GM21423 (cell line): ENCODE measurements at regions not wholly inside any gene's neighbourhood (a gene's known extent, or its start where the extent isn't known, plus 50 kb on each side); places are given as distances from the start of the nearest gene placed in this dataset.
"Not testable (repeated sequence)": the region's sequence is repeated elsewhere in the genome, so short reads cannot be mapped to it uniquely, and the experiment has no call there.

Experiments
- ATAC-seq: cut with Tn5 transposase; IDR thresholded peaks from one replicate; pipeline ENCODE4 v1.9.1; 2021; ENCODE audit warnings: mild to moderate bottlenecking, moderate library complexity; ENCODE audit not compliant: unreplicated experiment

DNA sequence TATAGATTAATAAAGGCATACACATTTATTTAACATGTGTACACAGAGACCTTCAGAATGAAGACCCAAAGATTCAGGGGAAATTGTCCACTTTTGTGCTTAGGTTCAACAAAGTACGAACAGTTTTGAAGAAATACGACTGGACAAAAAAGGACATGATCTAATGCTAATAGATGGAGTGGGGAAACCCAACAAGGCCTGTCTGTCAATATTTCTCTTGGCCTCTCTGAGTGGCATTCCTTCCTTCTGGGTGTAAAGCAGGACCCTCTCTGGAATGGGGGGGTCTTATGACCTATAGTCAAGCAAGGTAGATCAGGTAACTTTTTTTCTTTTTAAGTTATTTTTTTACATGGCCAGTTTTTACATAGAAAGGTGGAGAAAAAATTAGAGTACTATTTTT lies 222.3 kb upstream of the IGFBP3 start:
- no peak for ATAC-seq

DNA sequence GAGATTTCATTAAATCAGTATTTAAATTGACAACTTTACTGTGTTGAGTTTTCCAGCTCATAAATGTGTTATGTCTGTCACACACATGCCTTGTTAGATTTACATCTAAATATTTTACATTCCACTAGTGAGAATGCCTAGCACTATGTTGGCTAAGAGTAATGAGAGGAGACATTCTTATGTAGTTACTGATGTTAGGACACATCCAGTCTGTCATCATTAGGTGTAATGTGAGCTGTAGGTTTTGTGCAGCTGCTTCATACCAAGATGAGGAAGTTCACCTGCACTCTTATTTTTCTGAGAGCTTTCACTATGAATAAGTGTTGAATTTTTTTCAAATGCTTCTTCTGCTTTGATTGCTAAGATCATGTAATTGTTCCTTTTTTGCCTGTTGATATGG lies 218.0 kb upstream of the IGFBP3 start:
- ATAC-seq = no peak

DNA sequence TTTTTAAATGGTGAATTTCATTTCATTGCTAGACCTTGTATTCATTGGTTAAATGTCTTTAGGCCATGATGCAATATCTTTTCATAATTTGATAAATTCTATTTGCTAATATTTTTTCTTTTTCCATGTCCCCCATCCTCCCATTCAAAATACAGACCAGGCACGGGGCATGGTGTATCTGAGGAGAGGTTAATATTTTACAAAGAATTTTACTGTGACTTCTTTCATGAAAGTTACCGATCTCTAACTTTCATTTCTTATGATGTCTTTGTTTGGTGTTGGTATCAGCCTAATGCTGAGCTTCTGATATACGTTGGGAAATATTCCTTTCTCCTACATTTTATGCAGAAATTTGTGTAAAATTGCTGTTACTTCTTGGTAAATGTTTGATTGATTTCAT lies 216.7 kb upstream of the IGFBP3 start:
- no peak for ATAC-seq

DNA sequence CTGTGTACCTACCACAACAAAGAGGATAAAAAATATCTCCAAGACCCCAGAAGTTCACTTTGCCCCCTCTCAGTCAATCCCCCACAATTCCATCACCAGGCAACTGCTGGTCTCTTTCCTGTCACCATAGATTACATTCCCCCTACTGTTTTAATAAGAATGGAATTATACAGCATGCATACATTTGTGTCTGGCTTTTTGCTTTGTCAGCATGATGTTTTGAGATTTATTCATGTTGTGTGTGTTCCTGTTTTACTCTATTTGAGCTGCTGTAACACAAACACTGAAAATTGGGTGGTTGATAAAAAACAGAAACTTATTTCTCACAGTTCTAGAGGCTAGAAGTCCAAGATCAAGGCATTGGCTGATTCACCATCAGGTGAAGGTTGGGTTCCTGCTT lies 214.5 kb upstream of the IGFBP3 start:
- no peak for ATAC-seq

DNA sequence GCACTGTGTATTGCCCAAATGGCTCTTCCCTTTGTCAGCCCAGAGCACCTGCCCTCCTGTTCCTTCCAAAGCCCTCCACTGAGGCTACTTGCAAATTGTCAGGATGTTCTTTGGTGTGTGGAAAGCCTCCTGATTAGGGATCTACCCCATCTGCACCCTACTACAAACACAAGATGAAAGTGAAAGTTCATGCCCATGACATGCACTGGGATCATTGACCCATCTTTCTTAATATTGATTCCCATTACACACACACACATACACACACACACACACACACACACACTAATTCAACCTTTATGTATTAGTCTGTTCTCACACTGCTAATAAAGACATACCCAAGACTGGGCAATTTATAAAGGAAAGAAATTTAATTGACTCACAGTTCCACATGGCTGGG lies 213.7 kb upstream of the IGFBP3 start:
- ATAC-seq = no peak

DNA sequence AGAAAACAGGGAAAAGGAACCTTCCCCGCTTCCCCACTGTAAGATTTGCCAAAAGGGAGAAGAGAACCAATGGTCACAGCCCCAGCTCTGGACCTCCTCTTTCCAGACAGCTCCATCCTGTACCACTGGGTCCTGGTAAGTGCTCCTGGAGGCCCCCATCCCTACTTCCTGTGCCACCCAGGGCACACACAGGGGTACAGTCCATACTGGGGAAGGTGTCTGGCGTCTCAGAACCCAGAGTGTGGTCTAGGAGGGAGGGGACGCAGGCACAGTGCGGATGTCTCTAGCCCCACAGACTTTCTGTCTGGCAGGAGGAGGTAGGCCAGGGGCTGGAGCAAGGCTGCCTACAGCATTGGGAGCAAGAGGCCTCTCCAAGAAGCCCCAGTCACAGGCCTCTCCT lies 213.3 kb upstream of the IGFBP3 start:
- ATAC-seq = no peak

DNA sequence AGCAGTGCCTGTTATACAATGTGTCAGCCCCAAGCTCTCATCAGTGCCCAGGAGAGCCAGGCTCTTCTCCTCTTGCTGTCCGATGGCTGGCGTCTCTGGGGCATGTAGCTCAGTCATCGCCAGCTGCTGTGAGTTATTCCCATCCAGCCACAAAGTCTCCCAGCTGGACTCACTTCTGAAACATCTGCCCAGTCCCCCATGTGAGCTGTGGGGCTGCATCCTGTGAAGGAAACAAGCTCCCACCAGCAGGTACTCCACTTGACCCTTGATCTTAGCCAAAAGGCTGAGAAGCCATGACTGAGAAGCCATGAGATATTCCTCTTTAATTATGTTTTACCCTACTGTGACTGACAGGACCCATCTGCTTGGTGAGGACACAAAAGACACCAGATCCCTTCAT lies 212.7 kb upstream of the IGFBP3 start:
- ATAC-seq = no peak

DNA sequence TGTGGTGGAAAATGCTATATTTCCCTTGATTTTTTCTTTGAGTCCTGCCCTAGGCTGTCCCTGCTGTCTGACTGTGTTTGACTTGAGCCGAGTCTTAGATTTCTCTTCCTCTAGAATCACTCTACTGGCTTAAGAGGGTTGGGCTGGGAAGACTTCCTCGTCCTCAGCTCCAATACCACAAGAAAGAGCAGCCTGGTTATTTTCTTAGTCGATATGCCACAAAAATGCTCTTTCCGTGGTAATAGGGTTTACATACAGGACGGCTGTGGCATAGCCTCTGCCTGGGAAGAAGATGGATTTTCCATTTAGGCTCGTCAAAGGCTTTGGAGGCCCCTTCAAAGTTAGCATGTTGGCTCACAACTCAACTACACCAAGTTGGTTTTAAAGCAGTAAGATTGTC lies 212.0 kb upstream of the IGFBP3 start:
- no peak for ATAC-seq

DNA sequence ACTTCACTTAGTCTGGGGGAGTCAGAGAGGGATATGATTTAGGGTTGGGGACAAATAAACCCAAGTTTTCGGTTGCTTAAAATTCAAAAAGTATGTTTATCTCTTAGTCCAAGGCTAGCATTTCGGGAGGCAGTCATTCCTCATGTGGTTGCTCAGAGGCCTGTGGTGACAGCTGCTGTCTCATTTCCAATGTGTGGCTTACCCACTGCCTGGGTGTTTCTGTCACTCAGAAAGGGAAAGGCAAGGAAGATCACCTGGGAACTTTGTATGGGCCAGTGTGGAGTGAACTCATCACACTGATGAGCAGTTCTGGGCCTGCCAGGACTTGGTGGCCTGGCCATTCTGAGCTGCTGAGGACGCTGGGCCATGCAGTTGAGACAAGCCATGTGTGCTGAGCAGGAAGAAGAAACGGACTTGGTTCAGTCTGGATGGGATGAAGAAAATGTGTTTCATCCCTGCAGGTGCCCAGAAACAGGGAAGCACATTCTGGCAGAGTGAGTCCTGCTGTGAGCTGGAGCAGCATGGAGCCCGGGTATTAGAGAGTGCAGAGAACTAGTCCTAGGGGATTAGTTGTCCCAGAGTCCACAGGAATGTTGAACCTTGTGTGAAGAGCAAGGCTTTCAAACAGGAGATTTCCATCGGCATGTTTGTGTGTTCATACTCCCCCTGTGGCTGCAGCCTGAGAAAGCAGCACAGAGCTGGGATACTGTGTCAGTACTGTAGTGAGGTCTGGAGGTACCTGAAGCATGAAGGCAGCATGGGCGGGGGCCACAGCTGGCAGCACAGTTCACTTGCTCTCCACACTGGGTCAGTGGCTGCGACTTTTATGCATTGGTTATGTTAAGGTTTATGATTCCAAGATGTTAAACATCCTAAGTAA lies 211.1 kb upstream of the IGFBP3 start:
- ATAC-seq = no peak

DNA sequence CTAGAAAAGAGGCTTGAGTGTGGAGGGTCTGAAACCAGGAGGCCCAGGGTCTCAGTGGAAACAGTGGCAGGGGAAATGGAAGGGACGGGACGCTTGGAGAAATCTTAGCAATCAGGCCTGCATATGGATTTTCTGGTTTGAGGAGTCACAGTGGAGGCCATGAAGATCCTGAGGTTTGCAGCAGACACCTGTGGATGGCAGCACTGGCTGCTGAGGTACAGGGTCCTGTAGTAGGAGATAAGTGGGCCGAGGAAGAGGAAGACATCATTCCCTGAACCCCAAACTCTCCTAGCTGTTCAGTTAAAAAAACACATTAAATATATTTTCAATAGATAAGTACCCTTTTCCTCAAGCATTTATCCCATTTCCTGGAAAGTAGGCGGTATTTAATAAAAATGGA lies 208.8 kb upstream of the IGFBP3 start:
- ATAC-seq = no peak

DNA sequence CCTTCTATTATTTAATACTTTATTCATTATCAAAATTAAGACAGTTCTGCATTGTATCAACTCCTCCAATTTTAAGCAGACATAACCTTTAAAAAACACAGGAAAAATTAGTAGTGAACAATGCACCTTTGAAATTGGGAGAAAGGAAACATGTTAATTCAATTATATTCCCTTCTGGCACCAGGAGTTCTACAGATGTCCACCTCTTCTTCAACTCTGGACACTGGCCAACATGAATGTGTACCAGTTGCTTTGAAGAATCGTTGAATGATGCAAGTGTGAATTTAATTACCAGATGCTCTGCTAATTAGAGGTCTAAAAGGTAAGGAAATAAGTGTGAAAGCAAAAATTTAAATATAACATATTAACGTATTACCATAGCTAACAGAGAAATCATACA lies 206.7 kb upstream of the IGFBP3 start:
- no peak for ATAC-seq

DNA sequence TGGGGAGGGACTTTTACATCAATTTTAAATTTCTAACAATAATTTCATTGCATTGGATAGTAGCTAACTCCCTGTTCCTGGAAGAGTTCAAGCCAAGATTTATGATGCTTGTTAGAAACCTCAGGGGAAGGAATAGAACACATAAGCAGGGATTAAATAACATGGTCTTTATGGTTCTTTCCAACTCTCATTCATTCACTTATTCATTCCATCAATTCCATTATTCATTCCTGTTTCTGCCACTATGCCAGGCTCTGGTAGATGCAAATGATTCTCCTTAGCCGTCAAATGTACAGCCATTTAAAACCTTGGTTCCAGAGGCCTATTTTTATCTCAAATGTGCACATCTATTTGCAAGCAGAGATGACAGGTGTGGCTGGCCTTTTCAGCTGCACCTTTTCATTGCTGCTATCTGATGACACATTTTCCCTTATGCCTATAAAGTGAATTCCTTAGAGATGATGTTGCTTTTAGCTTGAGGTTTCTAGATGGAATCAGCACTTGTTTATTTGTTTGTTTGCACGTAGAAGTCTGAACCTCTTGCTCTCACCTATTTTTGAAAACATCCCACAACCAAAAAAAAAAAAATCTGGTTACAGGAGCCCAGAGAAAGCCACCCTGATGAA lies 205.7 kb upstream of the IGFBP3 start:
- no peak for ATAC-seq

DNA sequence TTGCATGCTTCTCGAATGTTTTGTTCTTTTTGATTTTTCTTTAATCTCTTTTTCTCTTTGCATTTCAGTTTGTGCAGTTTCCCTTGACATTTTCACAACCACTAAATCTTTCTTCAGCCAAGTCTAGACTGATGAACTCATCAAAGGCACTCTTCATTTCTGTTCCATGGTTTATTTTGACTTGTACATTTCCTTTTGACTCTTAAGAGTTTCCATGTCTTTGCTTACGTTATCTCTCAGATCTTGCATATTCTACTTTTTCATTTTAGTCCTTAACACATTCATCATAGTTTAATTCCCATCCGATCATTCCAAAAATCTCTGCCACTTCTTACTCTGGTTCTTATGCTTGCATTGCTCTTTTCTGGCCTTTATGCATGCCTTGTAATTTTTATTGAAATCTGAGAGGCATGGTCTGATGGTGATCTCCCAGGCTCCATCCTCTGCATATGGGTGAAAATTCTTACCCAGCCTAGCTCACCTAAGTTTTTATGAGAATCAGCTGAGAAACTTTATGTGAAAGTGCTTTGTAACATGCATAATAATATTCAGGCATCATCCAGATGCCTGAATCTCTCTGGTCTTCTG lies 202.8 kb upstream of the IGFBP3 start:
- no peak for ATAC-seq

DNA sequence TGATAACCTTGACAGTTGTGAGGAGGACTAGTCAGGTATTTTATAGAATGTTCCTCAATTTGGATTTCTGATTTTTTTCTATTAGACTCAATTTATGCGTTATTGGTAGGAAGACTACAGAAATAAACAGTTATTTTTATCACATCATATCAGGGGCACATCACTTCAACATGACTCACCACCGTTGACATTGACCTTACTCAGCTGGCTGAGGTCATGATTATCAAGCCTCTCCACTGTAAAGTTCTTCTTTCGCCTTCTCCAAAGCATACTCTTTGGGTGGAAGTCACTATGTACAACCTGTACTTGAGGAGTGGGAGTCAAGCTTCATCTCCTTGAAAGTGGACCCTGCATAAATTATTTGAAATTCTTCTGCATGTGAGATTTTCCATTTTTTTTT lies 194.3 kb upstream of the IGFBP3 start:
- ATAC-seq = no peak

DNA sequence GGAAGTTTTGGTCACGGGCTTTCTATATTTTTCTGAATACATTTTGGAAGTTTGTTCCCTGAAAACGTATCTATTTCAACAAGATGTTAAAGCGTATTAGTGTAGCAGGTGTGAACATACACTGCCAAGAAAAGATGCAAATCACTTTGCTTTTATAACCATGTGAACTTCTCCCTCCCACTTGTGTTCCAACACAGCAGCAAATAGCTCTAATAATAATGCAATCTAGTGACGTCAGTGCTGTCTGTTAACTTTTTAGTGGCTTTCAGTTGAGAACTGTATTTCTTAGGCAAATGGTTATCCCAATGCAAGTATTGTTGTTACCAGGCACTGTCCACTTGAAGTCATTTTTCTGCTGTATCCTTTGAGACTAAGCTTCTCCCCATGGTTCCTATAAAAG lies 188.4 kb upstream of the IGFBP3 start:
- ATAC-seq = no peak

DNA sequence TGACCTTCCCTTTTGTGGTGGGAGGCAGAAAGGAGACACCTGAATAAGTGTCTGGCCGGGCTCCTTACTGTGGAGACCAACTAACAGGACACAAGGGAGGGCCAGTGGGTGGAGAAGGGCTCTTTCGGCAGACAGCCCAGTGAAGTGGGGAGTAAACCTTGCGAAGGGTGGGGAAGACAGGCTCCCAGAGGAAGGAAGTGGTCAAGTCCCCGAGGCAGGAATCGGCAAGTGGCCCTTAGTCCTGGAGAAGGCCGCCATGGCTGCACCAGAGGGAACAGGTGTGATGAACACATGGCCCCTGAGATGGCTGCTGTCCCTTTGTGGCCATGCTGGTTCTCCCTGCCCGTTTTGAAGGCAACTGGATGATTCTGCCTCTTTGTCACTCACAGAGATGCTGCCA lies 187.2 kb upstream of the IGFBP3 start:
- no peak for ATAC-seq

DNA sequence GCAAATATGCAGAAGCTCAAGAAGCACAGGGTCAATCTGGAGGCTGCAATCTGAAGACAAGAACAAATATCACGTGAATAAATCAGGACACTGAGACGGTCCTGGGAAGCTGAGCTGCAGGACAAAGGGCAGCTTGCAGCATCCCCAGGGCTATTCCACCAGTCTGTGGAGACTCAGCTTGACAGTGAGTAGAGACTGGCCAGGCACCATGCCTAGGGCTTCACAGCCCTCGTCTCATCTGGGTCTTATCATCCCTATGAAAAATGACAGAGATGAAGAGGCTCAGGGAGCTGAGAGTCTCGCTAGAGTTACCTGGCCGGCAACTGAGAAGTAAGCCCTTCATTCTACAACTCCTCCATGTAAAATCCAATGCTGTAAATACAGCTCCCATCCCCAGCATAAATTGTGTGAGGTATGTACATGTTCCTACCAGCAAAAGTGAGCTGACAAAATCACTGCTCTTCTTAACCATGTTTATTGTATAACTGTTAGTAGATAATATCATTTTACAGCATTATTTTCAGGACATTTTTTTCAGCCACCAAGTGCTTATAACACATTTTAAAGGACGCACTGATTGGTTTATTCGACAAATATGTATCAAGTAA lies 186.6 kb upstream of the IGFBP3 start:
- no peak for ATAC-seq

DNA sequence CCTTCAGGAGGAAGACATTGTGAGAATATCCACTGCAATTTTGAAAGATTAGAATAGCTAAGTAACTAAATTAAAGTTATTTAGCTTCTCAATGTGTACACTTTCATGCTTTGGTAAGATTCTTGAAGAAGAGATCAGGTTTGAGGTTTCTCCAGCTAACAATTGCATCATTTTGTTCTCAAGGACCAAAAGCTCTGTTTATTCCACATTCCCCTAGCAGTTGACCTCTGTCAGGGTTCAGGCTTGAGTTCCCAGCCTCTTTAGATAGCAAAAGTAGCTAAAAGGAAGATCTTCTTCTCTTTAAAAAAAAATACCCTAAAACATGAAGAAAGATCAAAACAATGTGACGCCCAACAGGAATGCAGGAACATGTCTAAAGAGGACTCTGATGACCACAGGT lies 179.4 kb upstream of the IGFBP3 start:
- ATAC-seq = no peak

DNA sequence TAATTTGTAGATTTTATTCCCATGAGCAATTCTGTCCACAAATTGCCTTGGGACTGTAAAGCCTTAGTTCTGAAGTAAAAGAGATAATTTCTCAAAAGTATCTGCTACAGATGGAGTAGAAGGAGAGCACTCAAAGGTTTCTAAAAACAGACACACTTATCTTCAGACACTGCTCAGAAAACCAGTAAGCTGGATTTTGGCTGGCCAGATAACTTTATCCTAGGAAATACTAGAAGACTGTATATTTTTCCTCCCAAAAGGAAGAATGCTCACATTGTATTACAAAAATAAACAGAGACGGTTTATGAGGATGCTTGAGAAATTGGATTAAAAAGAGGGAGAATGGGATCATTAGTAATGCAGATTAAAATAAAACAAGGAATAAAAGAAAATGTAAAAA lies 178.0 kb upstream of the IGFBP3 start:
- ATAC-seq = no peak

DNA sequence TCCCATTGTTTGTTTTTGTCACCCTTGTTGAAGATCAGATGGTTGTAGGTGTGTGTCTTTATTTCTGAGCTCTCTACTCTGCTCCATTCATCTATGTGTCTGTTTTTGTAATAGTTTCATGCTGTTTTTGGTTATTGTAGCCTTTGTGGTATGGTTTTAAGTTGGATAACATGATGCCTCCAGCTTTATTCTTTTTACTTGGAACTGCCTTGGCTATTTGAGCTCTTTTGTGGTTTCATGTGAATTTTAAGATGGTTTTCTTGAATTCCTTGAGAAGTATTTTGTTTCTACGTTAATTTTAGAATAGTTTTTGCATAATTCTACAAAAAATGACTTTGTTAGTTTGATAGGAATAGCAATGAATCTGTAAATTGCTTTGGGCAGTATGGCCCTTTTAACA lies 170.0 kb upstream of the IGFBP3 start:
- no peak for ATAC-seq

DNA sequence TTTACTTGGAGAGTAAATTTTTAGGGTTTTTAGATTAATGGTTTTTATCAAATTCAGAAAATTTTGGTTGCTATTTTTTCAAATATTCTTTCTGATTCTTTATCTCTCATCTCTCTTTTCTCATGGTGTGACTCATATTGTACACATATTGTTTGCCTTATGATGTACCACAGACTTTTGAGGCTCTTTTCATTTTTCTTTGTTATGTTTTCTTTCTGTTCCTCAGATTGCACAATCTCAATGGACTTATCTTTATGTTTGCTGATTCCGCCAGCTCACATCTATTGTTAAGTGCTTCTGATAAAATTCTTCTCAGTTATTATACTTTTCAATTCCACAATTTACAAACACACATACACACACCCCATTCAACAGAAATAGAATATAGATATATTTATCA lies 168.2 kb upstream of the IGFBP3 start:
- ATAC-seq = no peak

DNA sequence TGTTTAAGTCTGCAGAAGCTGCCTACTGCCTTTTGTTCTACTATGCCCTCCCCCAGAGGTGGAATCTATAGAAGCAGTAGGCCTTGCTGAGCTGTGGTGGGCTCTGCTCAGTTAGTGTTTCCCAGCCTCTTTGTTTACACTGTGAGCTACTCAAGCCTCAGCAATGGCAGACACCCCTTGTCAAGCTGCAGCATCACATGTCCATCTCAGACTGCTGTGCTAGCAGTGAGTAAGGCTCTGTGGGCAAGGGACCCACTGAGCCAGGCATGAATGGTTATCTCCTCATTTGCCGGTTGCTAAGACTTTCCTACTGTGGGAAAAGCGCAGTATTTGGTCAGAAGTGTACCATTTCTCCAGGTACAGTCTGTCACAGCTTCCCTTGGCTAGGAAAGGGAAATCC lies 167.4 kb upstream of the IGFBP3 start:
- ATAC-seq = not testable (repeated sequence)
